ENCODE measurements at regions not wholly inside any gene's neighbourhood (a gene's known extent, or its start where the extent isn't known, plus 50 kb on each side); places are given as distances from the start of the nearest gene placed in this dataset.

DNA sequence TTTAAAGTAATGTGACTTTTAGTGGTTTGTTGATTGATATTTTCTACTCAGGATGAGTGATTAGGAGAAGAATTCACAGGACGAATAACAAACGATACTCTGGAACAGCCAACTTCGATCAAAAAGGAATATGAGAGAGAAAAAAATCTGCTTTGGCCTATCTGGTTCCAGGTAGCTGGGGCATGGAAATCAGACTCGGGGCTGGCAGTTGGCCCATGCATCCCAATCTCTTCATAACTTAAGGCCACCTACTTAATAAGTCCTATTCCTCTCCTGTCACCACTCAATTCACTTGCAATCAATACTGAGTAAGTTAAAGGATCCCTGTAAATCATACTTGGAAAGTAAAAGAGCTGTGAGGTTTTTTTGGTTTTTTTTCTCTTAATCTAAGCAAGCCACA is 1116.2 kb downstream of the SORCS3 start:
- no peaks in the 10 kb centered on the region for H3K36me3 ChIP-seq (ENCODE audit: control insufficient read depth in 1 of 2, insufficient read depth in 2 of 2, low read length in 2 of 2)
- H3K23ac ChIP-seq (ENCODE audit: low read length), result no peak overlapping the region
- H3K4me2 ChIP-seq (ENCODE audit: low read length), result no peak overlapping the region
- no peaks in the 10 kb centered on the region for H3K79me1 ChIP-seq (ENCODE audit: low read length)
- H3K9me3 ChIP-seq (ENCODE audit: insufficient read depth, low read depth, low read length), result no peaks in the 10 kb centered on the region
- no peak overlapping the region for H4K8ac ChIP-seq (ENCODE audit: low read depth, low read length)
- H2AFZ ChIP-seq (ENCODE audit: insufficient read depth, low read length, poor library complexity), result no peak overlapping the region
- no peak overlapping the region for H3K27ac ChIP-seq (ENCODE audit: low read depth, low read length)
- no peaks in the 10 kb centered on the region for H3K4me1 ChIP-seq (ENCODE audit: control insufficient read depth in 1 of 2, insufficient read depth in 2 of 2, low read length in 2 of 2)
- no peak overlapping the region for H3K4me3 ChIP-seq (ENCODE audit: low read depth, low read length)
- no peak overlapping the region for H3K18ac ChIP-seq (ENCODE audit: low read length)
- no peak for DNase-seq
- H2BK5ac ChIP-seq (ENCODE audit: low read depth, low read length, poor library complexity), result no peak overlapping the region
- H4K91ac ChIP-seq (ENCODE audit: low read depth, low read length), result no peak overlapping the region
- no peaks in the 10 kb centered on the region for H3K79me2 ChIP-seq (ENCODE audit: control insufficient read depth, insufficient read depth, low read length, poor library complexity)
- H2BK120ac ChIP-seq (ENCODE audit: insufficient read depth, low read length, poor library complexity), result no peak overlapping the region
- no peak overlapping the region for H3K14ac ChIP-seq (ENCODE audit: low read length)
- no peak overlapping the region for H4K12ac ChIP-seq (ENCODE audit: low read depth, low read length)
- H3K4ac ChIP-seq (ENCODE audit: low read depth, low read length), result no peak overlapping the region
- H2AK5ac ChIP-seq (ENCODE audit: low read length), result no peak overlapping the region
- H3K9ac ChIP-seq (ENCODE audit: low read length), result no peak overlapping the region
- H3K27me3 ChIP-seq (ENCODE audit: insufficient read depth, low read length), result no peaks in the 10 kb centered on the region
- no CpG with 5 or more reads among the region's 4 CpGs for WGBS (ENCODE audit: extremely low coverage, insufficient coverage, insufficient read length)
- H2BK12ac ChIP-seq (ENCODE audit: low read length), result no peak overlapping the region

DNA sequence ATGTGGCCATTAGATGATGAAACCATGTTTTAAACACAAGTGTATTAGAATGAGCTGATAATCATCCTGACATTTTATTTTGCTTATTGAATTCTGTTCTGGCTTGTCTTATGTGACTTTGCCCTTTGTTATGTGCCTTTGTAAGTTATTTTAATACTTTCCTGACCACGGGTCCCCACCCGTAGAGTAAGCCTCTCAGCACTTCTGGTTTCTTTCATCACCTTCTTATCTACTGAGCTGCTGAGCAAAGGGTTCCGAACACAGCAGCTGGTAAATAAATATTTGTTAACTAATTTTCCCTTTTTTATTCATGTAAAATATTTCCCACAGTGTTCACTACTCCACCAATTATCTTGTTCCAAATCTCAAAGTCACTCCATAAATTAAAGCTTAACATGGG is 1115.3 kb downstream of the SORCS3 start:
- no peak overlapping the region for H2AFZ ChIP-seq (ENCODE audit: insufficient read depth, low read length, poor library complexity)
- H2AK5ac ChIP-seq (ENCODE audit: low read length), result no peak overlapping the region
- no peak for DNase-seq
- no peaks in the 10 kb centered on the region for H3K79me2 ChIP-seq (ENCODE audit: control insufficient read depth, insufficient read depth, low read length, poor library complexity)
- no peak overlapping the region for H2BK5ac ChIP-seq (ENCODE audit: low read depth, low read length, poor library complexity)
- H3K23ac ChIP-seq (ENCODE audit: low read length), result no peak overlapping the region
- H3K36me3 ChIP-seq (ENCODE audit: control insufficient read depth in 1 of 2, insufficient read depth in 2 of 2, low read length in 2 of 2), result no peaks in the 10 kb centered on the region
- H4K8ac ChIP-seq (ENCODE audit: low read depth, low read length), result no peak overlapping the region
- no peak overlapping the region for H2BK120ac ChIP-seq (ENCODE audit: insufficient read depth, low read length, poor library complexity)
- no peak overlapping the region for H2BK12ac ChIP-seq (ENCODE audit: low read length)
- no peaks in the 10 kb centered on the region for H3K9me3 ChIP-seq (ENCODE audit: insufficient read depth, low read depth, low read length)
- no peak overlapping the region for H3K18ac ChIP-seq (ENCODE audit: low read length)
- H3K14ac ChIP-seq (ENCODE audit: low read length), result no peak overlapping the region
- H3K27me3 ChIP-seq (ENCODE audit: insufficient read depth, low read length), result no peaks in the 10 kb centered on the region
- WGBS (ENCODE audit: extremely low coverage, insufficient coverage, insufficient read length), result no CpG with 5 or more reads among the region's 3 CpGs
- H3K4me1 ChIP-seq (ENCODE audit: control insufficient read depth in 1 of 2, insufficient read depth in 2 of 2, low read length in 2 of 2), result no peaks in the 10 kb centered on the region
- H3K4ac ChIP-seq (ENCODE audit: low read depth, low read length), result no peak overlapping the region
- no peak overlapping the region for H4K91ac ChIP-seq (ENCODE audit: low read depth, low read length)
- H3K9ac ChIP-seq (ENCODE audit: low read length), result no peak overlapping the region
- no peak overlapping the region for H3K4me3 ChIP-seq (ENCODE audit: low read depth, low read length)
- H3K4me2 ChIP-seq (ENCODE audit: low read length), result no peak overlapping the region
- no peak overlapping the region for H4K12ac ChIP-seq (ENCODE audit: low read depth, low read length)
- H3K27ac ChIP-seq (ENCODE audit: low read depth, low read length), result no peak overlapping the region
- no peaks in the 10 kb centered on the region for H3K79me1 ChIP-seq (ENCODE audit: low read length)

DNA sequence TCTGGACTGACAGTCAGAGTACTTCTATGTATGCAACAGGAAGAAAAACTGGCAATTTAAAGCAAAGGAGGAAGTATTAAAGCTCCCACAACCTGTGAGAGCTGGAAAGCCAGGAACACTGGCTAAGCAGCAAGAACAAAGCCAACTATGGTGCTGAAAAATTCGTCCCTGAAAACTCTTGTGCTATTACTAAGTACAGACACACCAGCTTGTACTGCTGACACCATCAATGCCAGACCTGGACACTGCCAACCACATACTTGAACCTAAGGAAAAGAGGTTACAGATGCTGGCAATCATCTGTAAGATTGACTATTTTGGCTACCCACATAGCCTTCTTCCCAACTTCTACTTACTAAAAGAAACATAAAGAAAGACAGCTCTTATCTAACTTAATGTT is 1110.6 kb downstream of the SORCS3 start:
- no peak overlapping the region for H3K27ac ChIP-seq (ENCODE audit: low read depth, low read length)
- H3K23ac ChIP-seq (ENCODE audit: low read length), result no peak overlapping the region
- no peak overlapping the region for H4K8ac ChIP-seq (ENCODE audit: low read depth, low read length)
- no peak overlapping the region for H4K91ac ChIP-seq (ENCODE audit: low read depth, low read length)
- H3K14ac ChIP-seq (ENCODE audit: low read length), result no peak overlapping the region
- WGBS (ENCODE audit: extremely low coverage, insufficient coverage, insufficient read length), result no CpG with 5 or more reads among the region's 1 CpG
- H2AK5ac ChIP-seq (ENCODE audit: low read length), result no peak overlapping the region
- H3K9me3 ChIP-seq (ENCODE audit: insufficient read depth, low read depth, low read length), result no peaks in the 10 kb centered on the region
- no peaks in the 10 kb centered on the region for H3K79me2 ChIP-seq (ENCODE audit: control insufficient read depth, insufficient read depth, low read length, poor library complexity)
- no peak overlapping the region for H3K4me3 ChIP-seq (ENCODE audit: low read depth, low read length)
- no peak overlapping the region for H2AFZ ChIP-seq (ENCODE audit: insufficient read depth, low read length, poor library complexity)
- no peaks in the 10 kb centered on the region for H3K4me1 ChIP-seq (ENCODE audit: control insufficient read depth in 1 of 2, insufficient read depth in 2 of 2, low read length in 2 of 2)
- no peak overlapping the region for H4K12ac ChIP-seq (ENCODE audit: low read depth, low read length)
- no peak overlapping the region for H2BK12ac ChIP-seq (ENCODE audit: low read length)
- no peaks in the 10 kb centered on the region for H3K27me3 ChIP-seq (ENCODE audit: insufficient read depth, low read length)
- no peak overlapping the region for H3K4me2 ChIP-seq (ENCODE audit: low read length)
- no peak for DNase-seq
- H2BK5ac ChIP-seq (ENCODE audit: low read depth, low read length, poor library complexity), result no peak overlapping the region
- no peak overlapping the region for H3K4ac ChIP-seq (ENCODE audit: low read depth, low read length)
- H3K79me1 ChIP-seq (ENCODE audit: low read length), result no peaks in the 10 kb centered on the region
- H2BK120ac ChIP-seq (ENCODE audit: insufficient read depth, low read length, poor library complexity), result no peak overlapping the region
- no peaks in the 10 kb centered on the region for H3K36me3 ChIP-seq (ENCODE audit: control insufficient read depth in 1 of 2, insufficient read depth in 2 of 2, low read length in 2 of 2)
- H3K9ac ChIP-seq (ENCODE audit: low read length), result no peak overlapping the region
- H3K18ac ChIP-seq (ENCODE audit: low read length), result no peak overlapping the region

DNA sequence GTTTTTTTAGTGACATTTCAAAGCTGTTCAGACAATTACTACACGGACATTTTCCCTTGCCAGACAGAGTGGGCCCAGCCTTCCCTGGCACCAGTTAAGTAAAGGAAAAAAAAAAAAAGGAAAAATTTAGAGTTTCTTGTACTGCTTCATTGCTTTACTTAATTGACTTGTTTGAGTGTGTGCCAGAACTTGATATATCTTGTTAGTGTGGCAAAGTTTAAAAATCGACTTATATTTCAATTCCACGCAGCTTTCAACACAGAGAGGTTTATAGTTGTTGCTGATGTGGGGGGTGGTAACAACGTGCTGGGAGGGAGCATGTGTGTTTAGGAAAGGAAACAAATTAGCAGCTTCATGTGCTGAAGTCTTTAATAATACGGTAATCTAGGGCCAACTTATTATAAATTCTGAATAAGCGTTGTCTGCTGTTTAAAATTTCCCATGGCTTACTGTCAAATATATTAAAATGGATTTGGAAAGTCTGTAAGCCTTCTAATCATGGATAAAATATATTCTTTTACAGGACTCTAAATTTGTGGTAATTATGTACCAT is 1104.6 kb downstream of the SORCS3 start:
- Histone ChIP-seq H4K12ac (ENCODE audit: low read depth, low read length) (no peak overlapping the region), H3K4me3 (ENCODE audit: low read depth, low read length) (no peak overlapping the region), H3K27me3 (ENCODE audit: insufficient read depth, low read length) (no peaks in the 10 kb centered on the region), H4K8ac (ENCODE audit: low read depth, low read length) (no peak overlapping the region), H2BK5ac (ENCODE audit: low read depth, low read length, poor library complexity) (no peak overlapping the region), H3K79me2 (ENCODE audit: control insufficient read depth, insufficient read depth, low read length, poor library complexity) (no peaks in the 10 kb centered on the region), H3K9ac (ENCODE audit: low read length) (no peak overlapping the region), H3K4ac (ENCODE audit: low read depth, low read length) (no peak overlapping the region), H3K36me3 (ENCODE audit: control insufficient read depth in 1 of 2, insufficient read depth in 2 of 2, low read length in 2 of 2) (no peaks in the 10 kb centered on the region), H2AFZ (ENCODE audit: insufficient read depth, low read length, poor library complexity) (no peak overlapping the region), H3K9me3 (ENCODE audit: insufficient read depth, low read depth, low read length) (no peaks in the 10 kb centered on the region), H2BK120ac (ENCODE audit: insufficient read depth, low read length, poor library complexity) (no peak overlapping the region), H3K27ac (ENCODE audit: low read depth, low read length) (no peak overlapping the region), H3K14ac (ENCODE audit: low read length) (no peak overlapping the region), H2BK12ac (ENCODE audit: low read length) (no peak overlapping the region), H3K4me2 (ENCODE audit: low read length) (no peak overlapping the region), H3K18ac (ENCODE audit: low read length) (no peak overlapping the region), H3K23ac (ENCODE audit: low read length) (no peak overlapping the region), H4K91ac (ENCODE audit: low read depth, low read length) (no peak overlapping the region), H3K79me1 (ENCODE audit: low read length) (no peaks in the 10 kb centered on the region), H2AK5ac (ENCODE audit: low read length) (no peak overlapping the region), H3K4me1 (ENCODE audit: control insufficient read depth in 1 of 2, insufficient read depth in 2 of 2, low read length in 2 of 2) (no peaks in the 10 kb centered on the region)
- no peak for DNase-seq
- no CpG with 5 or more reads among the region's 6 CpGs for WGBS (ENCODE audit: extremely low coverage, insufficient coverage, insufficient read length)

Measured in trophoblast cell (in vitro differentiated cells and primary cell).